HepG2 (cell line): ENCODE measurements at regions not wholly inside any gene's neighbourhood (a gene's known extent, or its start where the extent isn't known, plus 50 kb on each side); places are given as distances from the start of the nearest gene placed in this dataset.

ENCODE experiments used
- ATAC-seq: fragments of 200-7000 bp; cut with Tn5 transposase; 3 replicates; pipeline ENCODE4 v1.9.1; 2020; ENCODE audit warnings: mild to moderate bottlenecking, moderate library complexity
- BruUV-seq: library from RNA; stranded (reverse); fragments of 400-500 nt; replicated peaks from 2 replicates; lab custom pipeline; 2021; lab: Mats Ljungman, UMichigan
- CTCF ChIA-PET: fragments of 300-600 bp; formaldehyde crosslinking; extraction: SDS; loops from one replicate; lab custom pipeline; 2021; ENCODE audit warnings: low total read pairs, inconsistent platforms, low intra/inter-chr PET ratio; lab: Yijun Ruan, JAX
- POLR2A ChIA-PET: fragments of 350-600 bp; sonication (Branson Sonifier 250); formaldehyde crosslinking; loops from one replicate; lab custom pipeline; 2020; ENCODE audit warnings: antibody characterized with exemption, inconsistent platforms; lab: Yijun Ruan, JAX
- DNase-seq: peaks from one replicate; pipeline ENCODE4 v3.0.0-alpha.2; 2015; ENCODE audit warnings: low spot score
- FAIRE-seq: peaks from 3 replicates; lab custom pipeline; 2011; peaks lifted over from hg19 to GRCh38; lab: Jason Lieb, UNC
- H2AFZ ChIP-seq: one replicate; pipeline ENCODE4 v1.6.1; 2011; ENCODE audit warnings: low read length, inconsistent platforms
- H3K27ac ChIP-seq: fragments of 300-600 bp; 3 replicates; pipeline ENCODE4 v1.8.0; 2011; ENCODE audit warnings: mixed run types, mild to moderate bottlenecking, mixed read lengths, low read length, inconsistent platforms; ENCODE audit not compliant: insufficient read depth; ENCODE audit errors: extremely low read length
- H3K27me3 ChIP-seq, 2 experiments: fragments of 200-600 bp in 1 of 2; 2 replicates in 1 of 2; 3 replicates in 1 of 2; pipeline versions ENCODE4 v1.6.0 to v1.8.0; 2011; ENCODE audit warnings: low read length in 2 of 2, mild to moderate bottlenecking in 2 of 2, moderate library complexity in 2 of 2, inconsistent platforms in 1 of 2; ENCODE audit not compliant: insufficient read depth in 2 of 2, control insufficient read depth in 1 of 2
- H3K36me3 ChIP-seq, 2 experiments: fragments of 200-600 bp in 1 of 2; replicated peaks in 1 of 2; 2 replicates in 1 of 2; 3 replicates in 1 of 2; pipeline versions ENCODE4 v1.5.1 to v1.8.0; 2011; ENCODE audit warnings: low read length in 2 of 2, inconsistent platforms in 1 of 2; ENCODE audit not compliant: insufficient read depth in 2 of 2, control insufficient read depth in 1 of 2
- H3K4me1 ChIP-seq: 2 replicates; pipeline ENCODE4 v1.5.1; 2012; ENCODE audit warnings: low read length, inconsistent platforms; ENCODE audit not compliant: insufficient read depth
- H3K4me2 ChIP-seq: 2 replicates; pipeline ENCODE4 v1.6.0; 2011; ENCODE audit warnings: low read depth, low read length, inconsistent platforms
- H3K4me3 ChIP-seq, 3 experiments: fragments of 200-600 bp in 1 of 3; sonication (generic), shearing (Covaris generic) in 1 of 3; replicated peaks in 1 of 3; 2 replicates each; pipeline ENCODE4 v1.5.1; 2011 to 2016; ENCODE audit warnings: low read length in 3 of 3, inconsistent platforms in 2 of 3, low read depth in 2 of 3, mild to moderate bottlenecking in 2 of 3, control low read depth in 1 of 3, mixed read lengths in 1 of 3; ENCODE audit not compliant: insufficient read depth in 1 of 3
- H3K79me2 ChIP-seq: one replicate; pipeline ENCODE4 v1.6.1; 2011; ENCODE audit warnings: low read length, inconsistent platforms; ENCODE audit not compliant: insufficient read depth
- H3K9ac ChIP-seq: 2 replicates; pipeline ENCODE4 v1.6.0; 2011; ENCODE audit warnings: mild to moderate bottlenecking, low read depth, low read length, inconsistent platforms; ENCODE audit not compliant: insufficient read depth
- H3K9me3 ChIP-seq: 2 replicates; pipeline ENCODE4 v1.5.1; 2012; ENCODE audit warnings: mild to moderate bottlenecking, low read length
- H4K20me1 ChIP-seq: 2 replicates; pipeline ENCODE4 v1.6.0; 2011; ENCODE audit warnings: inconsistent platforms, mild to moderate bottlenecking, low read length, moderate library complexity; ENCODE audit not compliant: insufficient read depth
- ARNT ChIP-seq: fragments of 450-650 bp; IDR thresholded peaks from 2 replicates; pipeline ENCODE4 v1.6.1; 2017
- ELF1 ChIP-seq: sonication (generic); formaldehyde crosslinking; IDR thresholded peaks from 2 replicates; pipeline ENCODE4 v1.4.0; 2020; ENCODE audit warnings: missing genetic modification reagents
- JUND ChIP-seq: sonication (generic); formaldehyde crosslinking; IDR thresholded peaks from 2 replicates; pipeline ENCODE4 v1.8.0; 2022; ENCODE audit warnings: mild to moderate bottlenecking, missing genetic modification reagents
- MBD4 ChIP-seq: IDR thresholded peaks from 2 replicates; pipeline ENCODE4 v1.6.1; 2012; ENCODE audit warnings: low read length, inconsistent platforms, borderline replicate concordance
- MTA1 ChIP-seq: sonication (generic); formaldehyde crosslinking; IDR thresholded peaks from 2 replicates; pipeline ENCODE4 v1.4.0; 2020; ENCODE audit warnings: missing genetic modification reagents, mild to moderate bottlenecking, borderline replicate concordance
- POLR2AphosphoS2 ChIP-seq: IDR thresholded peaks from 2 replicates; pipeline ENCODE4 v1.6.1; 2011; ENCODE audit warnings: low read depth, low read length, improper control_type of control experiment
- ZNF773 ChIP-seq: sonication (generic); formaldehyde crosslinking; IDR thresholded peaks from 2 replicates; pipeline ENCODE4 v1.4.0; 2020; ENCODE audit warnings: missing genetic modification reagents, borderline replicate concordance
- WGBS: methylation state at CpG from one replicate; pipeline ENCODE4 v1.1.6; 2017; ENCODE audit warnings: low lambda C conversion rate; 5-methylcytosine and 5-hydroxymethylcytosine counted together
- in situ Hi-C: cut with HindIII; loops from 2 replicates; pipeline ENCODE4 v1.10.0; 2017; ENCODE audit warnings: low pct_unique_long_range_greater_than_20kb; ENCODE audit not compliant: extremely low pct_ligation_motif_present
- intact Hi-C: fragments of 100-400 bp; cut with micrococcal nuclease; formaldehyde crosslinking; loops from one replicate; pipeline ENCODE4 v1.10.0; 2022; ENCODE audit not compliant: unreplicated experiment
- TF ChIP-seq, protein P1 (sequence below): sonication (generic); formaldehyde crosslinking; IDR thresholded peaks from 2 replicates; pipeline ENCODE4 v1.4.0; 2020; ENCODE audit warnings: missing genetic modification reagents, mild to moderate bottlenecking, borderline replicate concordance

DNA sequence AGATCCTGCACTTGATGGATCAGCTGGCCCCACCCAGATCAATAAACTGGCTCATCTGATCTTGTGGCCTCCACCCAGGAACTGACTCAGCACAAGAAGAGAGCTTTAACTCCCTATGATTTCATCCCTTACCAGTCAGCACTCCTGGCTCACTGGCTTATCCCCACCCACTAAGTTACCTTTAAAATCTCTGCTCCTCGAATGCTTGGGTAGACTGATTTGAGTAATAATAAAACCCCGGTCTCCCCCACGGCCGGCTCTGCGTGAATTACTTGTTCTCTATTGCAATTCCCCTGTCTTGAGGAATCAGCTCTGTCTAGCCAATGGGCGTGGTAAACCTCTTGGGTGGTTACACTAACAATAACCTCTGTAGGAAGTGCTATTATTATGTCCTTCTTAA lies 83.7 kb downstream of the MBL2 start:
- Histone ChIP-seq H3K9me3 (no peaks in the 10 kb centered on the region), H3K27me3 (no peaks in the 10 kb centered on the region), H3K79me2 (no peaks in the 10 kb centered on the region), H4K20me1 (no peaks in the 10 kb centered on the region), H3K36me3 (no peaks in the 10 kb centered on the region), H3K27ac (no peak overlapping the region), H3K4me1 (no peaks in the 10 kb centered on the region), H3K4me3 (no peak overlapping the region), H3K9ac (no peak overlapping the region), H3K4me2 (no peak overlapping the region), H2AFZ (no peak overlapping the region)
- ATAC-seq (no peak), FAIRE-seq (no peak), DNase-seq (no peak)
- TF ChIP-seq ARNT (no peak), POLR2AphosphoS2 (no peak), MBD4 (no peak), ELF1 (no peak), JUND (CRISPR knock-in tag) (no peak), MTA1 (CRISPR knock-in tag) (no peak), ZNF773 (CRISPR knock-in tag) (no peak)
- TF ChIP-seq, protein P1, sequence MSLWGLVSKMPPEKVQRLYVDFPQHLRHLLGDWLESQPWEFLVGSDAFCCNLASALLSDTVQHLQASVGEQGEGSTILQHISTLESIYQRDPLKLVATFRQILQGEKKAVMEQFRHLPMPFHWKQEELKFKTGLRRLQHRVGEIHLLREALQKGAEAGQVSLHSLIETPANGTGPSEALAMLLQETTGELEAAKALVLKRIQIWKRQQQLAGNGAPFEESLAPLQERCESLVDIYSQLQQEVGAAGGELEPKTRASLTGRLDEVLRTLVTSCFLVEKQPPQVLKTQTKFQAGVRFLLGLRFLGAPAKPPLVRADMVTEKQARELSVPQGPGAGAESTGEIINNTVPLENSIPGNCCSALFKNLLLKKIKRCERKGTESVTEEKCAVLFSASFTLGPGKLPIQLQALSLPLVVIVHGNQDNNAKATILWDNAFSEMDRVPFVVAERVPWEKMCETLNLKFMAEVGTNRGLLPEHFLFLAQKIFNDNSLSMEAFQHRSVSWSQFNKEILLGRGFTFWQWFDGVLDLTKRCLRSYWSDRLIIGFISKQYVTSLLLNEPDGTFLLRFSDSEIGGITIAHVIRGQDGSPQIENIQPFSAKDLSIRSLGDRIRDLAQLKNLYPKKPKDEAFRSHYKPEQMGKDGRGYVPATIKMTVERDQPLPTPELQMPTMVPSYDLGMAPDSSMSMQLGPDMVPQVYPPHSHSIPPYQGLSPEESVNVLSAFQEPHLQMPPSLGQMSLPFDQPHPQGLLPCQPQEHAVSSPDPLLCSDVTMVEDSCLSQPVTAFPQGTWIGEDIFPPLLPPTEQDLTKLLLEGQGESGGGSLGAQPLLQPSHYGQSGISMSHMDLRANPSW (CRISPR knock-in tag) = no peak
- in situ Hi-C loops = no loop called here
- intact Hi-C loops = no loop called here
- 90% methylated on average over 6 of the region's 6 CpGs for WGBS
- BruUV-seq = no TSS peak
- ChIA-PET POLR2A (no interaction called here), CTCF (no interaction called here)
